ENCODE measurements at regions not wholly inside any gene's neighbourhood (a gene's known extent, or its start where the extent isn't known, plus 50 kb on each side); places are given as distances from the start of the nearest gene placed in this dataset.

DNA sequence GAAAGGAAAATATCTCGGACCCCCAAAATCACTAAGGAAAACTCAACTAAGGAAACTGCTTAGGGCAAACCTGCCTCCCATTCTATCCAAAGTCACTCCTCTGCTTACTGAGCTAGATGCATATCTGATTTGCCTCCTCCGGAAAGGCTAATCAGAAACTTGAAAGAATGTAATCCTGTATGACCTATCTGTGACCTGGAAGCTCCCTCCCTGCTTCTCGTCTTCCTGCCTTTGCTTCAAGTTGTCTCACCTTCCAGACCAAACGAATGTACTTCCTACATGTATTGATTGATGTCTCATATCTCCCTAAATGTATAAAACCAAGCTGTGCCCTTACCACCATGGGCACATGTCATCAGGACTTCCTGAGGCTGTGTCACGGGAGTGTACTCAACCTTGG is 58.1 kb upstream of the SEC61G start:
- no peak for DNase-seq (ENCODE audit: low spot score)
- Histone ChIP-seq H3K27ac (ENCODE audit: low read depth, low read length, poor library complexity, severe bottlenecking) (no peak overlapping the region), H3K4me1 (ENCODE audit: insufficient read depth, low read length, poor library complexity, severe bottlenecking) (no peaks in the 10 kb centered on the region), H3K9me3 (ENCODE audit: low read depth, low read length, poor library complexity, severe bottlenecking) (no peaks in the 10 kb centered on the region), H3K36me3 (ENCODE audit: insufficient read depth, low read length, poor library complexity, severe bottlenecking) (no peaks in the 10 kb centered on the region), H3K4me3 (ENCODE audit: low read depth, low read length, poor library complexity, severe bottlenecking) (no peak overlapping the region), H3K27me3 (replicated peaks; ENCODE audit: insufficient read depth, low read depth, low read length, poor library complexity) (no peaks in the 10 kb centered on the region)
- BruUV-seq (replicated peaks): no TSS peak
- POLR2A ChIA-PET (ENCODE audit: low non-redundant PET): no interaction called here
- CTCF ChIA-PET: no interaction called here
- TF ChIP-seq, protein P1, sequence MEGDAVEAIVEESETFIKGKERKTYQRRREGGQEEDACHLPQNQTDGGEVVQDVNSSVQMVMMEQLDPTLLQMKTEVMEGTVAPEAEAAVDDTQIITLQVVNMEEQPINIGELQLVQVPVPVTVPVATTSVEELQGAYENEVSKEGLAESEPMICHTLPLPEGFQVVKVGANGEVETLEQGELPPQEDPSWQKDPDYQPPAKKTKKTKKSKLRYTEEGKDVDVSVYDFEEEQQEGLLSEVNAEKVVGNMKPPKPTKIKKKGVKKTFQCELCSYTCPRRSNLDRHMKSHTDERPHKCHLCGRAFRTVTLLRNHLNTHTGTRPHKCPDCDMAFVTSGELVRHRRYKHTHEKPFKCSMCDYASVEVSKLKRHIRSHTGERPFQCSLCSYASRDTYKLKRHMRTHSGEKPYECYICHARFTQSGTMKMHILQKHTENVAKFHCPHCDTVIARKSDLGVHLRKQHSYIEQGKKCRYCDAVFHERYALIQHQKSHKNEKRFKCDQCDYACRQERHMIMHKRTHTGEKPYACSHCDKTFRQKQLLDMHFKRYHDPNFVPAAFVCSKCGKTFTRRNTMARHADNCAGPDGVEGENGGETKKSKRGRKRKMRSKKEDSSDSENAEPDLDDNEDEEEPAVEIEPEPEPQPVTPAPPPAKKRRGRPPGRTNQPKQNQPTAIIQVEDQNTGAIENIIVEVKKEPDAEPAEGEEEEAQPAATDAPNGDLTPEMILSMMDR (conservative IDR thresholded peaks at IDR 0.05; ENCODE audit: low read depth, low read length): no peak
- TF ChIP-seq EZH2 (IDR thresholded peaks at IDR 0.05; ENCODE audit: borderline replicate concordance, low read depth, low read length, poor library complexity, severe bottlenecking): no peak
- intact Hi-C loops (cut with micrococcal nuclease; ENCODE audit: unreplicated experiment): no loop called here

DNA sequence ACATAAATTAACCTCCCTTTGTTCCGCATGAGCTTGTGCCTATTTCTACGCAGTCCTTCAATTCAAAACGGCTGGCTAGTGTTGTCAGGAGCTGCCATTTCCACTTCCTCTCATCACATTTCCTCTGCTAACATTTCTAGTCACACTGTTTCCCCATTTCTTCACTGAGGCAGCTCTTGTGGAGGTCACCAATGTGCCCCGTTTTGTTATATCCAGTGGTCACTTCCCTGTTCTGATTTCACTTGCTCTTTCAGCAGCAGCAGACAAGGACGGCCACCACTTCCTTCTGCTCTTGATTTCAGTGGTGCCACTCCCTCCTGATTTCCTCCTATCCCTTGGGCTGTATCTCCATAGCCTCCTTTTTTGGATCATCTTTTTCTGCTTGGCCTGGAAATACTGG is 64.8 kb upstream of the SEC61G start:
- ChIA-PET POLR2A (ENCODE audit: low non-redundant PET) (no interaction called here), CTCF (no interaction called here)
- Histone ChIP-seq H3K4me3 (ENCODE audit: low read depth, low read length, poor library complexity, severe bottlenecking) (no peak overlapping the region), H3K27me3 (replicated peaks; ENCODE audit: insufficient read depth, low read depth, low read length, poor library complexity) (peaks cover 6% of the 10 kb centered on the region), H3K9me3 (ENCODE audit: low read depth, low read length, poor library complexity, severe bottlenecking) (no peaks in the 10 kb centered on the region), H3K36me3 (ENCODE audit: insufficient read depth, low read length, poor library complexity, severe bottlenecking) (no peaks in the 10 kb centered on the region), H3K4me1 (ENCODE audit: insufficient read depth, low read length, poor library complexity, severe bottlenecking) (no peaks in the 10 kb centered on the region), H3K27ac (ENCODE audit: low read depth, low read length, poor library complexity, severe bottlenecking) (no peak overlapping the region)
- DNase-seq (ENCODE audit: low spot score): no peak
- intact Hi-C loops (cut with micrococcal nuclease; ENCODE audit: unreplicated experiment): no loop called here
- TF ChIP-seq, protein P1 (conservative IDR thresholded peaks at IDR 0.05; ENCODE audit: low read depth, low read length): no peak
- no peak for TF ChIP-seq EZH2 (IDR thresholded peaks at IDR 0.05; ENCODE audit: borderline replicate concordance, low read depth, low read length, poor library complexity, severe bottlenecking)
- BruUV-seq (replicated peaks): no TSS peak

DNA sequence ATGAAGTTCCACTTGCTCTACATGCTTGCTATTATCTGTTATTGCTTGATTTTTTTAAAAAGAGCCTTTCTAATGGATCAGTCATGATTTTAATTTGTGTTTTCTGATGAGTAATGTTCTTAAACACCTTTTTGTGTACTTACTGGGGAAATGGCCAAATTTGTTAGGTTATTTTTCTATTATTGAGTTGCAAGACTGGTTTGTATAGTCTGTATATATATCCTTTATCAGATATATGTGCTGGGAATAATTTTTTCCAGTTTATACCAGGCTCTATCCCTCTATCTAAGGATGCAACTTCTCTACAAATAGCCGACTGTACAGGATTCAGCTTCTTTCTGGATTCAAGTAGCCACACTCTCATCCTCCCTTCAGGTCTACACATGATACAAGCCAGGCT is 65.6 kb upstream of the SEC61G start:
- ChIA-PET CTCF (no interaction called here), POLR2A (ENCODE audit: low non-redundant PET) (no interaction called here)
- Histone ChIP-seq H3K36me3 (ENCODE audit: insufficient read depth, low read length, poor library complexity, severe bottlenecking) (no peaks in the 10 kb centered on the region), H3K4me3 (ENCODE audit: low read depth, low read length, poor library complexity, severe bottlenecking) (no peak overlapping the region), H3K9me3 (ENCODE audit: low read depth, low read length, poor library complexity, severe bottlenecking) (no peaks in the 10 kb centered on the region), H3K27me3 (replicated peaks; ENCODE audit: insufficient read depth, low read depth, low read length, poor library complexity) (peaks cover 6% of the 10 kb centered on the region), H3K27ac (ENCODE audit: low read depth, low read length, poor library complexity, severe bottlenecking) (no peak overlapping the region), H3K4me1 (ENCODE audit: insufficient read depth, low read length, poor library complexity, severe bottlenecking) (no peaks in the 10 kb centered on the region)
- BruUV-seq (replicated peaks): no TSS peak
- TF ChIP-seq, protein P1 (conservative IDR thresholded peaks at IDR 0.05; ENCODE audit: low read depth, low read length): no peak
- TF ChIP-seq EZH2 (IDR thresholded peaks at IDR 0.05; ENCODE audit: borderline replicate concordance, low read depth, low read length, poor library complexity, severe bottlenecking): no peak
- intact Hi-C loops (cut with micrococcal nuclease; ENCODE audit: unreplicated experiment): no loop called here
- no peak for DNase-seq (ENCODE audit: low spot score)

Data from A673 (cell line).